ENCODE measurements at regions not wholly inside any gene's neighbourhood (a gene's known extent, or its start where the extent isn't known, plus 50 kb on each side); places are given as distances from the start of the nearest gene placed in this dataset.
"Not testable (repeated sequence)": the region's sequence is repeated elsewhere in the genome, so short reads cannot be mapped to it uniquely, and the experiment has no call there.

DNA sequence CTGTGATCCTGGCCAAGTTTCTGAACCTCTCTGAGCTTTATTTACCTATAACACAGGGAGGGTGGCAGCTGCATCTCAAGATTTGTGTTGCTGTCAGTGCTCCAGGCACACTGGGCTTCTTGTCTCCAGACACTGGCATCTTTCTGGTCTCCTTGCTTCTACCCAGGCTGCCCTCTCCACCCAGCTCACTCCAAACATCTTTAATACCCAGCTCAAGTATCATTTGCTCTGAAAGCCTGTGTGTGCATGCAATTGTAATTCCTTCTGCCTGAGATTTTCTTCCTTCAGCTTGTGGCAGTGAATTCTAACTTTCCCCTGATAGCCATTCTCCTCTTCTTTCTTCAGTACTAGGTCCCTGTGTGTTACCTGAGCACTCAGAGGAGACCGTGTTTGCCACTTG, 50.7 kb upstream of the USP7 start:
- H3K36me3 ChIP-seq (ENCODE audit: insufficient read depth, low read length): no peaks in the 10 kb centered on the region
- Mint-ChIP-seq H3K9me3 (peaks cover 5 to 10% (median 9%) of the 10 kb centered on the region in 5 donors), H3K36me3 (no peaks in the 10 kb centered on the region), H3K27ac (no peak overlapping the region), H3K4me1 (no peaks in the 10 kb centered on the region), H3K4me3 (no peak overlapping the region), H3K27me3 (peaks cover 7 to 27% of the 10 kb centered on the region in 2 donors)
- ChIA-PET POLR2A (no interaction called here), CTCF (no interaction called here)
- H3K4me1 ChIP-seq (ENCODE audit: insufficient read depth, low read length): no peaks in the 10 kb centered on the region
- H3K4me3 ChIP-seq (ENCODE audit: low read length): no peak overlapping the region
- H3K9me3 ChIP-seq (ENCODE audit: low read length): no peaks in the 10 kb centered on the region
- DNase-seq: no peak
- H3K27ac ChIP-seq (ENCODE audit: low read depth, low read length): no peak overlapping the region
- no peaks in the 10 kb centered on the region for H3K27me3 ChIP-seq (ENCODE audit: insufficient read depth, low read length, poor library complexity, severe bottlenecking)

DNA sequence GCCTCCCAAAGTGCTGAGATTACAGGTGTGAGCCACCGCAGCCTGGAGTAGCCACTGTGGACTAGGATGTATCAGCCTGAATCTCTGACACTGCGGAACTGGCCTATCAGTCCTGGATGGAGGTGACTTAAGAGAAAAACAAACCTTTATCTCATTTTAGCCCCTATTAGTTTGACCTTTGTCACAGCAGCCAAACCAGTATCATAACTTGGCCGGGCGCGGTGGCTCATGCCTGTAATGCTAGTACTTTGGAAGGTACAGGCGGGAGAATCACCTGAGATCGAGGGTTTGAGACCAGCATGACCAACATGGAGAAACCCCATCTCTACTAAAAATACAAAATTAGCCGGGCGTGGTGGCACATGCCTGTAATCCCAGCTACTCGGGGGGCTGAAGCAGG, 51.8 kb upstream of the USP7 start:
- no peak overlapping the region for H3K4me3 ChIP-seq (ENCODE audit: low read length)
- DNase-seq: no peak
- Mint-ChIP-seq H3K36me3 (no peaks in the 10 kb centered on the region), H3K27me3 (peaks cover 7 to 25% of the 10 kb centered on the region in 2 donors), H3K4me1 (no peaks in the 10 kb centered on the region), H3K9me3 (peaks cover 5 to 10% (median 9%) of the 10 kb centered on the region in 5 donors), H3K4me3 (no peak overlapping the region), H3K27ac (no peak overlapping the region)
- no peaks in the 10 kb centered on the region for H3K9me3 ChIP-seq (ENCODE audit: low read length)
- H3K27me3 ChIP-seq (ENCODE audit: insufficient read depth, low read length, poor library complexity, severe bottlenecking): no peaks in the 10 kb centered on the region
- no peaks in the 10 kb centered on the region for H3K4me1 ChIP-seq (ENCODE audit: insufficient read depth, low read length)
- ChIA-PET POLR2A (no interaction called here), CTCF (no interaction called here)
- no peak overlapping the region for H3K27ac ChIP-seq (ENCODE audit: low read depth, low read length)
- H3K36me3 ChIP-seq (ENCODE audit: insufficient read depth, low read length): no peaks in the 10 kb centered on the region

DNA sequence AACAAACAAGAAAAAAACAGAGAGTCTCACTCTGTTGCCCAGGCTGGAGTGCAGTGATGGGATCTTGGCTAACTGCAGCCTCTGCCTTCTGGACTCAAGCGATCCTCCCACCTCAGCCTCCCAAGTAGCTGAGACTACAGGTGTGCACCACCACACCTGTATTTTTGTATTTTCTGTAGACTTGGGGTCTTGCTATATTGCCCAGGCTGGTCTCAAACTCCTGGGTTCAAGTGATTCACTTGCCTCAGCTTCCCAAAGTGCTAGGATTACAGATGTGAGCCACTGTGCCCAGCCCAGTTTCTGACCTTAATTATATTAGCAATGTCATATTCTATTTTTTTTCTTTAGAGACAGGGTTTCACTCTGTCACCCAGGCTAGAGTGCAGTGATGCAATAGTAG, 52.3 kb upstream of the USP7 start:
- H3K27ac ChIP-seq (ENCODE audit: low read depth, low read length); CTCF ChIA-PET; H3K4me3 Mint-ChIP-seq; H3K36me3 Mint-ChIP-seq; H3K9me3 Mint-ChIP-seq; H3K27me3 ChIP-seq (ENCODE audit: insufficient read depth, low read length, poor library complexity, severe bottlenecking); H3K4me3 ChIP-seq (ENCODE audit: low read length); H3K4me1 Mint-ChIP-seq; H3K27ac Mint-ChIP-seq; DNase-seq; H3K9me3 ChIP-seq (ENCODE audit: low read length); H3K36me3 ChIP-seq (ENCODE audit: insufficient read depth, low read length); H3K4me1 ChIP-seq (ENCODE audit: insufficient read depth, low read length); POLR2A ChIA-PET: not testable (repeated sequence)
- H3K27me3 Mint-ChIP-seq: peaks cover 7 to 22% of the 10 kb centered on the region in 2 donors

DNA sequence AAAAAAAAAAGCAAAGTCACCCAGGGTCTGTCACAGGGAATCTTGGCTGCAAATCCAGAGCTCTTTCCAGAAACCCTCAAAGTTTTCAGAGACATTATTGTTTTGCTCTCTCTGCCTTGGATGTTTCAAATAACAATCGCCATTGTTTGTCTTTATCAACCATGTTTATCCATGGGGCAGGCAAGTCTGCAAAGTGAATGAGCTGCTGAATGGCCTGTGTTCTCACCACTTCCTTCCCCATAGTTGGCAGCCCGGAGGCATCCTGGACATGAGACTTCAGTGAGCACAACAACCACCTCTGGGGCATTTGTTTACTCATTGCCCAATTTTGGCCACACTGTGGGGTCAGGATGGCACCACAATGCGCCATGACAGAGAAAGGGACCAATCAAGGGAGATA, 53.1 kb upstream of the USP7 start:
- Mint-ChIP-seq H3K36me3 (no peaks in the 10 kb centered on the region), H3K4me3 (no peak overlapping the region), H3K27me3 (peaks cover 7 to 22% of the 10 kb centered on the region in 2 donors), H3K27ac (peak overlapping the region in 2 of 8 donors; percentile 22 to 47), H3K4me1 (no peaks in the 10 kb centered on the region), H3K9me3 (peaks cover 5 to 10% (median 9%) of the 10 kb centered on the region in 5 donors)
- Histone ChIP-seq H3K36me3 (ENCODE audit: insufficient read depth, low read length) (no peaks in the 10 kb centered on the region), H3K4me3 (ENCODE audit: low read length) (no peak overlapping the region), H3K27me3 (ENCODE audit: insufficient read depth, low read length, poor library complexity, severe bottlenecking) (no peaks in the 10 kb centered on the region), H3K9me3 (ENCODE audit: low read length) (no peaks in the 10 kb centered on the region), H3K27ac (ENCODE audit: low read depth, low read length) (no peak overlapping the region), H3K4me1 (ENCODE audit: insufficient read depth, low read length) (no peaks in the 10 kb centered on the region)
- no peak for DNase-seq
- ChIA-PET CTCF (interaction anchor here (1.8 kb wide), 1 partner anchor 8 kb away, joined by 9 read pairs; no protein-coding TSS in a partner anchor), POLR2A (interaction anchor here (0.6 to 0.7 kb wide), 2 partner anchors 110 to 419 kb away, joined by 4 to 7 read pairs; no protein-coding TSS in a partner anchor)

DNA sequence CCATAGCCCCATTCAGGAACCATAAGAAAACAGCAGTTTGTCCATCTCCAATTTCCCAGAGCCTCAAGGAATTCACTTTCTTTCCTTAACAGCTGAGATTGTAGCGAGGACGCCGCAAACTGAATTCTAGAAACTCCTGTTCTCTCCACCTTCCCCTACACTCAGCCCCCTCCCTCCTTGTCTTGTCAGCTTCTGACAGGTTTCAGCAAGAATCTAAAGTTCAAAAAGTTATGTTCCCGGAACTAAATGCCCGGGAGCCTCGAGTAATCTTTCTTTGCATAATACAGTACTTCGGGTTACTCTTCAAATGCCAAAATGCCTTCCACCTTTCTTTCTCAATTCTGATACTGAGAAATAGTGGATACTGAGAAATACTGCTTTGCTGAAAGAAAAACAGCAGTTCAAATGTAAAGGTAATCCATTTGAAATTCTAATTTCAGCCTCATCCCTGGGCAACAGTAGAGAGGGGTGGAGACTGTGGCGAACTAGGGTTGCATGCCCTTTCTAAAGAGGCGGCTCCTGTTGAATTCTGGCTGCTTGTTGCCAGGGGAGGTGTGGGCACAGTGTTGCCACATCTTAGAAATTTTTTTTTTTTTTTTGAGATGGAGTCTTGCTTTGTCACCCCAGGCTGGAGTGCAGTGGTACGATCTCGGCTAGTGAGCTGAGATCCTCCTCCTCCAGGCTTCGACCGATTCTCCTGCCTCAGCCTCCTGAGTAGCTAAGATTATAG, 63.5 kb upstream of the USP7 start:
- no peak overlapping the region for H3K27ac Mint-ChIP-seq
- H3K27me3 ChIP-seq (ENCODE audit: insufficient read depth, low read length, poor library complexity, severe bottlenecking): no peaks in the 10 kb centered on the region
- H3K4me1 Mint-ChIP-seq: no peaks in the 10 kb centered on the region
- H3K4me3 ChIP-seq (ENCODE audit: low read length): no peak overlapping the region
- no peaks in the 10 kb centered on the region for H3K36me3 Mint-ChIP-seq
- no peaks in the 10 kb centered on the region for H3K9me3 ChIP-seq (ENCODE audit: low read length)
- H3K27me3 Mint-ChIP-seq: peaks cover 4 to 7% of the 10 kb centered on the region in 2 donors
- no peak overlapping the region for H3K4me3 Mint-ChIP-seq
- H3K9me3 Mint-ChIP-seq: peaks cover 0 to 1% (median 0%) of the 10 kb centered on the region in 5 donors
- no peak overlapping the region for H3K27ac ChIP-seq (ENCODE audit: low read depth, low read length)
- POLR2A ChIA-PET: interaction anchor here (0.6 kb wide), 1 partner anchor 71 kb away, joined by 3 read pairs; no protein-coding TSS in a partner anchor
- DNase-seq: no peak
- CTCF ChIA-PET: no interaction called here
- H3K4me1 ChIP-seq (ENCODE audit: insufficient read depth, low read length): no peaks in the 10 kb centered on the region
- no peaks in the 10 kb centered on the region for H3K36me3 ChIP-seq (ENCODE audit: insufficient read depth, low read length)

DNA sequence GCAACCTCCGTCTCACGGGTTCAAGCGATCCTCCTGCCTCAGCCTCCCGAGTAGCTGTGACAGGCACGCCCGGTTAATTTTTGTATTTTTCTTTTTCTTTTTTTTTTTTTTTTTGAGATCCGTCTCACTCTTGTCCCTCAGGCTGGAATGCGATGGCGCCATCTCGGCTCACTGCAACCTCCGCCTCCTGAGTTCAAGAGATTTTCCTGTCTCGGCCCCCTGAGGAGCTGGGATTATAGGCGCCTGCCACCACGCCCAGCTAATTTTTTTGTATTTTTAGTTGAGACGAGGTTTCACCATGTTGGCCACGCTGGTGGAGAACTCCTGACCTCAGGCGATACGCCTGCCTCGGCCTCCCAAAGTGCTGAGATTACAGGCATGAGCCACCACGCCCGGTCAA, 63.0 kb upstream of the HAPSTR1 start:
- H3K4me1 ChIP-seq (ENCODE audit: insufficient read depth, low read length); H3K36me3 ChIP-seq (ENCODE audit: insufficient read depth, low read length); DNase-seq; POLR2A ChIA-PET; H3K4me3 ChIP-seq (ENCODE audit: low read length); H3K27ac ChIP-seq (ENCODE audit: low read depth, low read length); H3K4me3 Mint-ChIP-seq; H3K36me3 Mint-ChIP-seq; H3K27me3 Mint-ChIP-seq; H3K9me3 Mint-ChIP-seq; H3K9me3 ChIP-seq (ENCODE audit: low read length); H3K27me3 ChIP-seq (ENCODE audit: insufficient read depth, low read length, poor library complexity, severe bottlenecking); H3K4me1 Mint-ChIP-seq; H3K27ac Mint-ChIP-seq: not testable (repeated sequence)
- CTCF ChIA-PET: interaction anchor here (0.7 kb wide), 1 partner anchor 501 kb away, joined by 3 read pairs; no protein-coding TSS in a partner anchor

DNA sequence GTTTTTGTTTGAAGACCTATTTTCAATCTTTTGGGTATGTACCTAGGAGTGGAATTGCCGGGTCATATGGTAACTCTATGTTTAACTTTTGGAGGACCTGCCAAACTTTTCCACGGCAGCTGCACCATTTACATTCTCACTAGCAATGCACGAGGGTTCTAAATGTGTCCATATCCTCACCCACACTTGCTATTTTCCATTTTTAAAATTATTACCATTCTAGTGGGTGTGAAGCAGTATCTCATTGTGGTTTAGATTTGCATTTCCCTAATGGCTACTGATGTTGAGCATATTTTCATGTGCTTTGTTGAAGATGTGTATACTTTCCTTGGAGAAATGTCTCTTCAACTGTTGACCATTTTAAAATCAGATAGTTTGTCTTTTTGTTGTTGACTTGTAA, 60.3 kb upstream of the HAPSTR1 start:
- POLR2A ChIA-PET: no interaction called here
- no peaks in the 10 kb centered on the region for H3K36me3 Mint-ChIP-seq
- H3K4me1 Mint-ChIP-seq: no peaks in the 10 kb centered on the region

DNA sequence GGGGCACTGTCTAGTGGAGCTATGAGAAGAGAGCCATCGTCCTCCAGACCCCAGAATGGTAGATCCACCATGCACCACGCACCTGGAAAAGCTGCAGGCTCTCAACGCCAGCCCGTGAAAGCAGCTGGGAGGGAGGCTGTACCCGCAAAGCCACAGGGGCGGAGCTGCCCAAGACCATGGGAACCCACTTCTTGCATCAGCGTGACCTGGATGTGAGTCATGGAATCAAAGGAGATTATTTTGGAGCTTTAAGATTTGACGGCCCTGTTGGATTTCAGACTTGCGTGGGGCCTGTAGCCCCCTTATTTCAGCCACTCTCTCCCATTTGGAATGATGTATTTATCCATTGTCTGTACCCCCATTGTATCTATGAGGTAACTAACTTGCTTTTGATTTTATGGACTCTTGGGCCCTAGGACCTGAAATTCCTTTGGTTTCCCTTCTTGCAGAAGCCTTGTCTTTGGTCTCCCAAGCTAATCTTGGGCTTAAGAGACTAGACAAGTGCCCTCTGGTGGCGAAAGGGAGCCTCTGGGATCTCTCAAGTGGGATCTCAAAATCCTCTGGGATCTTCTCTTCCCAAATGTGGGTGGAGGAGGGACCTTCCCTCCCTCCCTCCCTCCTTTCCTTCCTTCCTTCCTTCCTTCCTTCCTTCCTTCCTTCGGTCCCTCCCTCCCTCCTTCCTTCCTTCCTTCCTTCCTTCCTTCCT, 58.2 kb upstream of the HAPSTR1 start:
- DNase-seq: no peak
- Mint-ChIP-seq H3K27ac (no peak overlapping the region), H3K36me3 (no peaks in the 10 kb centered on the region), H3K27me3 (peaks cover 3 to 4% of the 10 kb centered on the region in 2 donors), H3K9me3 (no peaks in the 10 kb centered on the region), H3K4me3 (no peak overlapping the region), H3K4me1 (no peaks in the 10 kb centered on the region)
- no peaks in the 10 kb centered on the region for H3K9me3 ChIP-seq (ENCODE audit: low read length)
- H3K4me3 ChIP-seq (ENCODE audit: low read length): no peak overlapping the region
- no peaks in the 10 kb centered on the region for H3K36me3 ChIP-seq (ENCODE audit: insufficient read depth, low read length)
- no peak overlapping the region for H3K27ac ChIP-seq (ENCODE audit: low read depth, low read length)
- no peaks in the 10 kb centered on the region for H3K27me3 ChIP-seq (ENCODE audit: insufficient read depth, low read length, poor library complexity, severe bottlenecking)
- POLR2A ChIA-PET: no interaction called here
- CTCF ChIA-PET: interaction anchor here (0.7 to 1.0 kb wide), 2 partner anchors 94 to 111 kb away, joined by 3 read pairs; no protein-coding TSS in a partner anchor
- no peaks in the 10 kb centered on the region for H3K4me1 ChIP-seq (ENCODE audit: insufficient read depth, low read length)

More for the DNA sequence above, 60.3 kb upstream of the HAPSTR1 start:
- Histone ChIP-seq H3K4me3 (ENCODE audit: low read length) (no peak overlapping the region), H3K9me3 (ENCODE audit: low read length) (no peaks in the 10 kb centered on the region), H3K27ac (ENCODE audit: low read depth, low read length) (no peak overlapping the region), H3K27me3 (ENCODE audit: insufficient read depth, low read length, poor library complexity, severe bottlenecking) (no peaks in the 10 kb centered on the region), H3K36me3 (ENCODE audit: insufficient read depth, low read length) (no peaks in the 10 kb centered on the region), H3K4me1 (ENCODE audit: insufficient read depth, low read length) (no peaks in the 10 kb centered on the region)
- CTCF ChIA-PET: interaction anchor here (1.0 kb wide), 1 partner anchor 48 kb away, joined by 3 read pairs; no protein-coding TSS in a partner anchor
- peaks cover 4 to 7% of the 10 kb centered on the region in 2 donors for H3K27me3 Mint-ChIP-seq
- no peak overlapping the region for H3K27ac Mint-ChIP-seq
- DNase-seq: no peak
- H3K4me3 Mint-ChIP-seq: no peak overlapping the region
- H3K9me3 Mint-ChIP-seq: no peaks in the 10 kb centered on the region
